Lung (tissue), 11 donors: ENCODE measurements at regions not wholly inside any gene's neighbourhood (a gene's known extent, or its start where the extent isn't known, plus 50 kb on each side); places are given as distances from the start of the nearest gene placed in this dataset.

ENCODE experiments used
- ATAC-seq: fragments of 200-7000 bp; cut with Tn5 transposase; one replicate; pipeline ENCODE4 v1.9.1; 2020; ENCODE audit warnings: moderate number of reproducible peaks; ENCODE audit not compliant: insufficient read depth, low FRiP score
- DNase-seq, 3 donors: peaks; one replicate each; pipeline ENCODE4 v3.0.0-alpha.2; 2013 to 2017
- H3K27ac ChIP-seq, 2 donors: one replicate each; pipeline ENCODE4 v1.5.1; 2013; ENCODE audit warnings: mild to moderate bottlenecking in 2 of 2, moderate library complexity in 2 of 2, control low read depth in 1 of 2, inconsistent platforms in 1 of 2, low read depth in 1 of 2, low read length in 1 of 2
- H3K27me3 ChIP-seq, 3 donors: one replicate each; pipeline ENCODE4 v1.5.1; 2013; ENCODE audit warnings: low read length in 2 of 3; ENCODE audit not compliant: control insufficient read depth in 3 of 3, insufficient read depth in 3 of 3
- H3K36me3 ChIP-seq, 4 donors: one replicate each; pipeline ENCODE4 v1.5.1; 2013; ENCODE audit warnings: low read length in 4 of 4, mild to moderate bottlenecking in 1 of 4, moderate library complexity in 1 of 4; ENCODE audit not compliant: control insufficient read depth in 4 of 4, insufficient read depth in 4 of 4
- H3K4me1 ChIP-seq, 5 donors: one replicate each; pipeline ENCODE4 v1.5.1; 2013; ENCODE audit warnings: low read length in 5 of 5, mild to moderate bottlenecking in 2 of 5, moderate library complexity in 1 of 5; ENCODE audit not compliant: control insufficient read depth in 5 of 5, insufficient read depth in 5 of 5
- H3K4me3 ChIP-seq: one replicate; pipeline ENCODE4 v1.5.1; 2013; ENCODE audit warnings: mild to moderate bottlenecking, control low read depth, moderate library complexity
- H3K9ac ChIP-seq, 2 donors: one replicate each; pipeline ENCODE4 v1.5.1; 2013; ENCODE audit warnings: low read length in 2 of 2, control low read depth in 1 of 2; ENCODE audit not compliant: insufficient read depth in 1 of 2
- H3K9me3 ChIP-seq, 4 donors: one replicate each; pipeline ENCODE4 v1.5.1; 2013; ENCODE audit warnings: low read length in 3 of 4, mild to moderate bottlenecking in 1 of 4, moderate library complexity in 1 of 4; ENCODE audit not compliant: control insufficient read depth in 4 of 4, insufficient read depth in 3 of 4
- WGBS, 2 donors: extraction: QIAGEN DNeasy Blood & Tissue Kit; methylation state at CpG; one replicate each; pipeline ENCODE4 v1.1.7; 2013; 5-methylcytosine and 5-hydroxymethylcytosine counted together
- TF ChIP-seq, protein P1 (sequence below): IDR thresholded peaks from 2 replicates; pipeline ENCODE4 v1.5.1; 2012; ENCODE audit warnings: mild to moderate bottlenecking; ENCODE audit errors: control extremely low read depth, extremely low read depth
- donor health status: control.
- donor health status: control.
- donor health status: Bipolar disorder and iron deficiency.
- donor health status: healthy.
- donor health status: DM: yes; HTN: yes; CAD: no.

DNA sequence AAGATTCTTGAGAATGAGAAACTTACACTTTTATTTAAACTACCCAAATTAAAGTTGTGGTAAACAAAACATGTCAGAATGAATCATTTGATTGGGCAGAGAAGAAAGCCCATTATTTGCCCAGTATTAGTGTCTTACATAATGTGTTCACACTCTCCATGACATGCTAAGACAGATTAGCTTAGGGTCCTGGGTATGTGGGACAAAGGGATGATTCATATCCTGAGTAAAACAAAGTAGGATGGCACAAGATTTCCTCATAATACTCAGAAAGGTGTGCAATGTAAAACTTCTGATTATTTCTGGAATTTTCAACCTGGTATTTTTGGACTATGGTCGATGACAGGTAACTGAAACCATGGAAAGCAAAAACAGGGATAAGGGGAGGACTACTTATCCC lies 183.9 kb upstream of the POU5F2 start:
- Histone ChIP-seq H3K27me3 (no peaks in the 10 kb centered on the region), H3K4me1 (peaks cover 0 to 6% (median 0%) of the 10 kb centered on the region in 5 donors), H3K36me3 (no peaks in the 10 kb centered on the region), H3K9ac (no peak overlapping the region), H3K27ac (no peak overlapping the region), H3K4me3 (no peak overlapping the region), H3K9me3 (no peaks in the 10 kb centered on the region)
- no peak for ATAC-seq
- WGBS, 2 donors = 98 to 100% methylated on average over 1 of the region's 1 CpG
- DNase-seq = no peak
- TF ChIP-seq, protein P1, sequence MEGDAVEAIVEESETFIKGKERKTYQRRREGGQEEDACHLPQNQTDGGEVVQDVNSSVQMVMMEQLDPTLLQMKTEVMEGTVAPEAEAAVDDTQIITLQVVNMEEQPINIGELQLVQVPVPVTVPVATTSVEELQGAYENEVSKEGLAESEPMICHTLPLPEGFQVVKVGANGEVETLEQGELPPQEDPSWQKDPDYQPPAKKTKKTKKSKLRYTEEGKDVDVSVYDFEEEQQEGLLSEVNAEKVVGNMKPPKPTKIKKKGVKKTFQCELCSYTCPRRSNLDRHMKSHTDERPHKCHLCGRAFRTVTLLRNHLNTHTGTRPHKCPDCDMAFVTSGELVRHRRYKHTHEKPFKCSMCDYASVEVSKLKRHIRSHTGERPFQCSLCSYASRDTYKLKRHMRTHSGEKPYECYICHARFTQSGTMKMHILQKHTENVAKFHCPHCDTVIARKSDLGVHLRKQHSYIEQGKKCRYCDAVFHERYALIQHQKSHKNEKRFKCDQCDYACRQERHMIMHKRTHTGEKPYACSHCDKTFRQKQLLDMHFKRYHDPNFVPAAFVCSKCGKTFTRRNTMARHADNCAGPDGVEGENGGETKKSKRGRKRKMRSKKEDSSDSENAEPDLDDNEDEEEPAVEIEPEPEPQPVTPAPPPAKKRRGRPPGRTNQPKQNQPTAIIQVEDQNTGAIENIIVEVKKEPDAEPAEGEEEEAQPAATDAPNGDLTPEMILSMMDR = no peak

GRCh38 chr5:93924628-93925027 lies 183.2 kb upstream of the POU5F2 start:
- TF ChIP-seq, protein P1 = no peak
- Histone ChIP-seq H3K4me1 (peaks cover 0 to 6% (median 0%) of the 10 kb centered on the region in 5 donors), H3K27ac (no peak overlapping the region), H3K36me3 (no peaks in the 10 kb centered on the region), H3K27me3 (no peaks in the 10 kb centered on the region), H3K9me3 (no peaks in the 10 kb centered on the region), H3K9ac (no peak overlapping the region), H3K4me3 (no peak overlapping the region)
- 83 to 89% methylated on average over 2 of the region's 2 CpGs for WGBS, 2 donors
- ATAC-seq (no peak), DNase-seq (no peak)

DNA sequence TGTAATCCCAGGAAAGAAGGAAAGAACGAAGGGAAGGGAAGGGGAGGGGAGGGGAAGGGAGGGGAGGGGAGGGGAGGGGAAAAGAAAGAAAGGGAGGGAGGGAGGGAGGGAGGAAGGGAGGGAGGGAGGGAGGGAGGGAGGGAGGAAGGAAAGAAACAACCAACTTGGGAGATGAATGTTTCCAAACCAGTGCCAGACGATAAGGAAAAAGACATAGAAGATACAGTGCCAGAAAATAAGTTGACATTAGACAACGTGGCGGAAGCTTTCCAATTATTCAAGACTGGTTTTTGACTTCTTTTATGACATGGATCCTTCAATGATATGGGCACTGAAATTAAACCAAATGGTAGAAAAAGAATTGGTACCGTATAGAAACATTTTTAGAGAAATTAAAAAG lies 181.2 kb upstream of the POU5F2 start:
- H3K4me3 ChIP-seq = no peak overlapping the region
- no peak overlapping the region for H3K27ac ChIP-seq
- no peaks in the 10 kb centered on the region for H3K36me3 ChIP-seq
- peaks cover 0 to 6% (median 0%) of the 10 kb centered on the region in 5 donors for H3K4me1 ChIP-seq
- DNase-seq (no peak), ATAC-seq (no peak)
- no peaks in the 10 kb centered on the region for H3K9me3 ChIP-seq
- 92 to 95% methylated on average over 4 of the region's 5 CpGs for WGBS, 2 donors
- no peaks in the 10 kb centered on the region for H3K27me3 ChIP-seq
- TF ChIP-seq, protein P1 = no peak
- no peak overlapping the region for H3K9ac ChIP-seq

DNA sequence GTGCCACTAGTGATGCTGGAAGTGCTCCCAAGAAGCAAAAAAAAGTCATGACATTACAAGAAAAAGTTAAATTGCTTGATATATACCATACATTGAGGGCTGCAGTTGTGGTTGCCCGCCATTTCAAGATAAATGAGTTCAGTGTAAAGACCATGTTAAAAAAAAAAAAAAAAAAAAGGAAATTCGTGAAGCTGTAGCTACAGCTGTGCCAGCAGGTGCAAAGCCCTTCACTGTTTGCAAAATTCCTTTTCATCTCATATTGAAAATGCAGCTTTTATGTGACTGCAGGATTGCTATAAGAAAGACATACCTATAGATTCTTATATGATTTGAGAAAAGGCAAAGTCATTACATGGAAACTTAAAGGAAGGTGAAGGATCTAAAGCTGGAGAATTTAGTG lies 179.6 kb upstream of the POU5F2 start:
- WGBS, 2 donors = 76 to 79% methylated on average over 2 of the region's 2 CpGs
- H3K4me1 ChIP-seq = no peaks in the 10 kb centered on the region
- H3K9me3 ChIP-seq = no peaks in the 10 kb centered on the region
- DNase-seq = no peak
- no peak overlapping the region for H3K27ac ChIP-seq
- TF ChIP-seq, protein P1 = no peak
- no peak for ATAC-seq
- H3K9ac ChIP-seq = no peak overlapping the region
- no peaks in the 10 kb centered on the region for H3K36me3 ChIP-seq
- no peak overlapping the region for H3K4me3 ChIP-seq
- no peaks in the 10 kb centered on the region for H3K27me3 ChIP-seq
